GM06990 (cell line): ENCODE measurements at regions not wholly inside any gene's neighbourhood (a gene's known extent, or its start where the extent isn't known, plus 50 kb on each side); places are given as distances from the start of the nearest gene placed in this dataset.

Experiments used
- DNase-seq: peaks from one replicate; pipeline ENCODE4 v3.0.0-alpha.2; 2011; ENCODE audit not compliant: insufficient read length; ENCODE audit errors: extremely low read depth
- H3K27me3 ChIP-seq: replicated peaks from 2 replicates; pipeline ENCODE4 v1.6.0; 2011; ENCODE audit warnings: low read length; ENCODE audit not compliant: control insufficient read depth, insufficient read depth
- H3K36me3 ChIP-seq: 2 replicates; pipeline ENCODE4 v1.5.1; 2011; ENCODE audit warnings: low read length; ENCODE audit not compliant: control insufficient read depth, insufficient read depth
- H3K4me3 ChIP-seq: replicated peaks from 2 replicates; pipeline ENCODE4 v1.5.1; 2011; ENCODE audit warnings: low read depth, mild to moderate bottlenecking, control low read depth, low read length
- CTCF ChIP-seq: IDR thresholded peaks from 2 replicates; pipeline ENCODE4 v1.5.1; 2011; ENCODE audit warnings: low read length, control low read depth, mild to moderate bottlenecking, inconsistent platforms; ENCODE audit not compliant: insufficient read depth, poor library complexity, severe bottlenecking

- no peak for TF ChIP-seq CTCF
- Histone ChIP-seq H3K4me3 (no peak overlapping the region), H3K36me3 (no peaks in the 10 kb centered on the region), H3K27me3 (no peaks in the 10 kb centered on the region)
- no peak for DNase-seq
These were observed 1355.1 kb upstream of the ZEB2 start for GRCh38 chr2:145875016-145875415.

GRCh38 chr2:145874466-145874865 is 1354.5 kb upstream of the ZEB2 start:
- DNase-seq, result no peak
- H3K4me3 ChIP-seq, result no peak overlapping the region
- no peaks in the 10 kb centered on the region for H3K36me3 ChIP-seq
- no peaks in the 10 kb centered on the region for H3K27me3 ChIP-seq
- no peak for TF ChIP-seq CTCF

GRCh38 chr2:145864501-145864900 is 1344.6 kb upstream of the ZEB2 start:
- DNase-seq, result no peak
- Histone ChIP-seq H3K36me3 (no peaks in the 10 kb centered on the region), H3K27me3 (no peaks in the 10 kb centered on the region), H3K4me3 (no peak overlapping the region)
- TF ChIP-seq CTCF, result no peak

- Histone ChIP-seq H3K4me3 (no peak overlapping the region), H3K27me3 (no peaks in the 10 kb centered on the region), H3K36me3 (no peaks in the 10 kb centered on the region)
- TF ChIP-seq CTCF, result no peak
- DNase-seq, result no peak
These were observed 1342.0 kb upstream of the ZEB2 start for GRCh38 chr2:145861940-145862339.

GRCh38 chr2:145860083-145860482 is 1340.2 kb upstream of the ZEB2 start:
- no peak for DNase-seq
- no peak for TF ChIP-seq CTCF
- Histone ChIP-seq H3K27me3 (no peaks in the 10 kb centered on the region), H3K4me3 (no peak overlapping the region), H3K36me3 (no peaks in the 10 kb centered on the region)

GRCh38 chr2:145855142-145855541 is 1335.2 kb upstream of the ZEB2 start:
- DNase-seq, result no peak
- H3K36me3 ChIP-seq, result no peaks in the 10 kb centered on the region
- TF ChIP-seq CTCF, result no peak
- no peak overlapping the region for H3K4me3 ChIP-seq
- H3K27me3 ChIP-seq, result no peaks in the 10 kb centered on the region
